Stimulated activated CD4-positive, alpha-beta T cell treated with anti-CD3 and anti-CD28 coated beads, Interleukin-4, amount 100 ng/mL, for 1 hour (primary cell): ENCODE measurements at regions not wholly inside any gene's neighbourhood (a gene's known extent, or its start where the extent isn't known, plus 50 kb on each side); places are given as distances from the start of the nearest gene placed in this dataset.
A peak's percentile ranks its signal among the peaks of the same experiment; 100 is the strongest.

Experiments used
- DNase-seq: peaks from one replicate; pipeline ENCODE4 v3.0.0-alpha.2; 2020

- DNase-seq = no peak
These were observed 112.4 kb upstream of the SPACA1 start for GRCh38 chr6:87935196-87935595.

GRCh38 chr6:87932361-87932760 lies 115.3 kb upstream of the SPACA1 start:
- no peak for DNase-seq

GRCh38 chr6:87929843-87930288 lies 117.8 kb upstream of the SPACA1 start:
- peak; percentile 50 for DNase-seq

GRCh38 chr6:87926687-87927086 lies 121.0 kb upstream of the SPACA1 start:
- no peak for DNase-seq

- no peak for DNase-seq
These were observed 121.6 kb upstream of the SPACA1 start for GRCh38 chr6:87926072-87926471.

GRCh38 chr6:87925373-87926060 lies 122.1 kb upstream of the SPACA1 start:
- DNase-seq = no peak

- no peak for DNase-seq
These were observed 124.1 kb upstream of the SPACA1 start for GRCh38 chr6:87923389-87924050.

GRCh38 chr6:87922947-87923330 lies 124.7 kb upstream of the SPACA1 start:
- DNase-seq = no peak

GRCh38 chr6:87922196-87922946 lies 125.3 kb upstream of the SPACA1 start:
- DNase-seq = no peak

GRCh38 chr6:87921034-87921433 lies 126.6 kb upstream of the SPACA1 start:
- DNase-seq = no peak

GRCh38 chr6:87920245-87920644 lies 127.4 kb upstream of the SPACA1 start:
- no peak for DNase-seq

GRCh38 chr6:87919416-87919815 lies 128.2 kb upstream of the SPACA1 start:
- no peak for DNase-seq

GRCh38 chr6:87919001-87919400 lies 128.6 kb upstream of the SPACA1 start:
- no peak for DNase-seq

- DNase-seq = no peak
These were observed 129.1 kb upstream of the SPACA1 start for GRCh38 chr6:87918461-87918941.

GRCh38 chr6:87917886-87918285 lies 129.8 kb upstream of the SPACA1 start:
- no peak for DNase-seq

- no peak for DNase-seq
These were observed 131.2 kb upstream of the SPACA1 start for GRCh38 chr6:87916446-87916845.

- DNase-seq = no peak
These were observed 132.8 kb upstream of the SPACA1 start for GRCh38 chr6:87914637-87915395.

- no peak for DNase-seq
These were observed 133.7 kb upstream of the SPACA1 start for GRCh38 chr6:87913974-87914373.

- no peak for DNase-seq
These were observed 135.5 kb upstream of the SPACA1 start for GRCh38 chr6:87912102-87912501.

- DNase-seq = no peak
These were observed 137.8 kb upstream of the SPACA1 start for GRCh38 chr6:87909849-87910248.

GRCh38 chr6:87908978-87909811 lies 138.4 kb upstream of the SPACA1 start:
- no peak for DNase-seq

- DNase-seq = no peak
These were observed 140.1 kb upstream of the SPACA1 start for GRCh38 chr6:87907521-87907920.
